ENCODE measurements at regions not wholly inside any gene's neighbourhood (a gene's known extent, or its start where the extent isn't known, plus 50 kb on each side); places are given as distances from the start of the nearest gene placed in this dataset.

DNA sequence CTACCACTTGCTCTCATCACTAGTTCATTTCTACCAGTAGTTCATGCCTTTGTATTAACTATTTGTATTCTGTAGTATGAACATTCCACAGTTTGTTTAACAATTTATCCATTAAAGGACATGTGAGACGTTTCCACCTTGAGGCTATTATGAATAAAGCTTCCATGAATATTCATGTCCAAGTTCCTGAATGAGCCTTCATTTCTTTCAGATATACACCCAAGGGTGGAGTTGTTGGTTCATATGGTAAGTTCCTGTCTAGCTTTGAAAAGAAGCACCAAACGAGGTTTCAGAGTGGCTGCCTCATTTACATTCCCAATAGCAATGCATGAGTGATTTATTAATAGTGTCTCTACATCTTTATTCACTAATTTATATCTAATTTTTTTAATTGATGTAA, 407.8 kb upstream of the C16orf82 start:
- DNase-seq (ENCODE audit: low spot score) = no peak

- no peak for DNase-seq (ENCODE audit: low spot score)
These were observed 402.6 kb upstream of the C16orf82 start for GRCh38 chr16:26664086-26664485.

- no peak for DNase-seq (ENCODE audit: low spot score)
These were observed 401.4 kb upstream of the C16orf82 start for GRCh38 chr16:26665166-26665939.

- no peak for DNase-seq (ENCODE audit: low spot score)
These were observed 400.2 kb upstream of the C16orf82 start for GRCh38 chr16:26666486-26666885.

DNA sequence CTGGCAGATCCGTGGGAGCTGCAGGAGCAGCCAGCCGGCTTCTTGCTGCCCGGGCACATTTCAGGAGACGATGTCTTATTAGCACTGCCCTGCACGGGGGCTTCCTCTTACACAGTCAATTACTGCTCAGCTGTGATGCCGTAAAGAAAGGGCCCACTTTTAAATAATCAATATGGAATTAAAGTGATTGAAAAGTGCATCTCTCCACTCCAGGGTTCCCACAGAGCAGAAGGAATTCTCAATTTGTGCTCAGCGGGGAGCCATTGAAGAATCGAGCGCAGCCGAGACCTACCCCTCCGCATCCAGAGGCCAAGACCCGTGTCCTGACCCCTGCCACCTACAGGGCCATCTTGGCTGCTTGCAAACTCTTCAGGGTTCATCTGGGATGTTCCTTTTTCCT, 399.4 kb upstream of the C16orf82 start:
- DNase-seq (ENCODE audit: low spot score) = no peak

GRCh38 chr16:26668026-26668425, 398.7 kb upstream of the C16orf82 start:
- DNase-seq (ENCODE audit: low spot score) = no peak

GRCh38 chr16:26672206-26672605, 394.5 kb upstream of the C16orf82 start:
- DNase-seq (ENCODE audit: low spot score) = no peak

- DNase-seq (ENCODE audit: low spot score) = no peak
These were observed 393.7 kb upstream of the C16orf82 start for GRCh38 chr16:26673011-26673410.

- no peak for DNase-seq (ENCODE audit: low spot score)
These were observed 386.1 kb upstream of the C16orf82 start for GRCh38 chr16:26680671-26681070.

DNA sequence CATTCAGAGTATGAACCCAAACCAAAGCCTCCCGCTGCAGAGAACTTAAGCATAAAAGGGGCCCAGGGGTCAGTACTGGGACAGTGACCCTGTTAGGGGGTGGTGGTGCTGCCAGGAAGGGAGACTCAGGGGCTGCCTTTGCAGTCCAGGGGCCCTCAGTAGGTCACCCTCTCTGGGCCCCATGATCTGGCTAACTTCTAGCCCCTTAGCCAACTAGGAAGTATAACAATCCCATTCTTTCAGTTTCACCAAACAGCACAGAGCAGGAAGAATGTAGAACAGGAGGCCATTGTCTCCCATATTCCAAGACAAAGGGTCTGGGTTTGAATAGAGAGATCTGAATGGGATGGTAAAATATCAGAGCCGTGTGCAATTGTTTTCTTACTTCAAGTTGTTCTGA, 378.6 kb upstream of the C16orf82 start:
- DNase-seq (ENCODE audit: low spot score) = no peak

GRCh38 chr16:26688699-26689098, 378.0 kb upstream of the C16orf82 start:
- DNase-seq (ENCODE audit: low spot score) = no peak

DNA sequence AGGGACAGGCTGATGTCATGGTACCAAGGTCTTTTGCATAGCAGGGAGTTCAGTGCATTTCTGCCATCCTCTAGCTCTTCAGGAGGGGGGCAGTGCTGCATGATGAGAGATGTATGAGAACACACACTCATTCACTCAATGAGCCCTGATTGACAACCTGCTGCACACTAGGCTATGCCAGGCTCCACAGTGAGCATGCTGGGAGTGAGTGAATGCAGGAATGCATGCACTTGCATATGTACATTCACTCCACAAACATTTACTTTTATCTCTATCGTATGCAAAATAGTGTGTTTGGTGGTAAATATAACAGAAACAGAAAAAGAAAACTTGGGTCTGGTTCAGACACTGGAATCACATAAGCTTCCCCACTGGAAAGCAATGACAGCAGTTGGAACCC, 374.1 kb upstream of the C16orf82 start:
- DNase-seq (ENCODE audit: low spot score) = no peak

- DNase-seq (ENCODE audit: low spot score) = no peak
These were observed 368.9 kb upstream of the C16orf82 start for GRCh38 chr16:26697807-26698206.

DNA sequence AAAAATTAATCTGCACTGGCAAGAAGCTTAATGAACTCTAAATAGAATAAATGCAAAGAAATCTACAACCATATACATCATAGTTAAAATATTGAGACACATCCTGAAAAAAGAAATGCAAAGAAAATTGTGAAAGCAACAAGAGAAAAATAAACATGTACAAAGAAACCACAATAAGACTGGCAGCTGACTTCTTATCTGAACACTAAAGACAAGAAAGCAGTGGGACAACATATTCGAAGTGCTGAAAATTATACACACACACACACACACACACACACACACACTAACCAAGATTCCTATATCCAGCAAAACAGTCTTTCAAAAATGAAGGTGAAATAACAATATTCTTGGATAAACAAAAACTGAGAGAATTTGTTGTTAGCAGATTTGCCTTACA, 366.5 kb upstream of the C16orf82 start:
- no peak for DNase-seq (ENCODE audit: low spot score)

GRCh38 chr16:26701243-26701886, 365.4 kb upstream of the C16orf82 start:
- DNase-seq (ENCODE audit: low spot score) = no peak

DNA sequence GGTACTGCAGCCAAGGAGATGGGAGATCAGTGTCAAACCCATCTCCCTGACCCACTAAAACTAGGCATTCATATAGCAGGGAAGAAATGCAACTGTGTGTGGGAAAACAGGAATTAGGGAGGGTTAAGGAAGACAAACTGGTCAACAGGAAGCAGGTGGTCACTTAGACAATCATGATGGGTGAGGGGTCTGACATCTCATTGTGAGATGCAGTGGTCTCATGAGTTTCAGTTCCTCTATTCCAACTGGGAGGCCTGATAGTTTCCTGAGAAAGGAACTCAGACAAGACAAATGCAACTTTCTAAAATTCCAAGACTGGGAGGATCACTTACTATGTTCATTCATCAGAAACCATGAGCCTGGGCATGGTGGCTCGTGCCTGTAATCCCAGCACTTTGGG, 361.4 kb upstream of the C16orf82 start:
- DNase-seq (ENCODE audit: low spot score) = no peak

GRCh38 chr16:26708428-26708827, 358.3 kb upstream of the C16orf82 start:
- no peak for DNase-seq (ENCODE audit: low spot score)

DNA sequence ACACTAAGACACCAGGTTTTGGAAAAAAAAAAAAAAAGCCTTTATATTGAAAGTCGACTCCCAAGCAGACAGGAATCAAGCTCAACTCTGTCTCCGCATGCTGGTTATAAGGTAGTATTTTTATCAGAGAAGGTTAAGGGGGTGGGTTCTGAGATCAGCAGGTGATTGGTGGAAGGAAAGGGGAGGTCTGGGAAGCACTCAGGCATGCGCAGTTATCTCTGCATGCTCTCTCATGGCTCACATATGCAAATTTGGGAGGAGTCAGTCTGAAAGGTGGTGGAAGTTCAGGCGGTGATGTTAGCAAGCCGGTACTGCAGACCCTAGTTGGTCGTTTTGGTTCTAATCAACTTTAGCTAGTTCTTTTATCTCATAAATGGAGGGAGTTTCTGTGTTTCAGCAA, 357.6 kb upstream of the C16orf82 start:
- no peak for DNase-seq (ENCODE audit: low spot score)

DNA sequence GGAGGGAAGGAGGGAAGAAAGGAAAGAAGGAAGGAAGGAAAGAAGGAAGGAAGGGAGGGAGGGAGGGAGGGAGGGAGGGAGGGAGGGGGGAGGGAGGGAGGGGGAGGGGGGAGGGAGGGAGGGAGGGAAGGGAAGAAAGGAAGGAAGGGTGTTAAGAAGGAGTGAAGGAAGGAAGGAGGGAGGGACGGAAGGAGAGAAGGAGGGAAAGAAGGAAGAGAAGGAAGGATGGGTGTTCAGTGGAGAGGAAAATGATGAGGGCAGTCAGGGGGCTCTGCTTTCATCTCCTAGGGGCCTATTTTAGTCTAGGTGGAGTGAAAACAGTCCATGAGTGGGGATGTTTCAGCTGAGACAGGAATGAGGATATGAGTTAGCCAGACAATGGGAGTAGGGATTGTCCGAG, 357.0 kb upstream of the C16orf82 start:
- DNase-seq (ENCODE audit: low spot score) = no peak

DNA sequence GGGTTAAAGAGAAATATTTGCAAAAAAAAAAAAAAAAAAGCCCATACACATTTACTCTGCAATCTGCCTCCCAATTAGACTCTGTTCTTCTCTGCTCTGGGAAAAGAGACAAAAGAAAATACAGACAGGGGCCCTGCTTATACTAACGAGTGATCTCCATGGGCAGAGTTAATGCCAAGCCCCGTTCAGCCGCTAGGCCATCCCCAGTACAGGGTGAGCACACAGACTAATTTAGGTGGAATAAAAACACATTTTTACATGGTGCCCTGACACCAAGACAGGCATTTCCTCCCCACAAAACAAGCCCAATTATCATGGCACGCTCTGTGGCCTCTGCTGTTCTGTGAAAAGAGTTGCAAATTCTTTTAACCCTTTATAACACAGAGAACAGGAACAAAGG, 356.3 kb upstream of the C16orf82 start:
- no peak for DNase-seq (ENCODE audit: low spot score)

- no peak for DNase-seq (ENCODE audit: low spot score)
These were observed 353.9 kb upstream of the C16orf82 start for GRCh38 chr16:26712876-26713275.

- DNase-seq (ENCODE audit: low spot score) = no peak
These were observed 350.8 kb upstream of the C16orf82 start for GRCh38 chr16:26715969-26716368.

DNA sequence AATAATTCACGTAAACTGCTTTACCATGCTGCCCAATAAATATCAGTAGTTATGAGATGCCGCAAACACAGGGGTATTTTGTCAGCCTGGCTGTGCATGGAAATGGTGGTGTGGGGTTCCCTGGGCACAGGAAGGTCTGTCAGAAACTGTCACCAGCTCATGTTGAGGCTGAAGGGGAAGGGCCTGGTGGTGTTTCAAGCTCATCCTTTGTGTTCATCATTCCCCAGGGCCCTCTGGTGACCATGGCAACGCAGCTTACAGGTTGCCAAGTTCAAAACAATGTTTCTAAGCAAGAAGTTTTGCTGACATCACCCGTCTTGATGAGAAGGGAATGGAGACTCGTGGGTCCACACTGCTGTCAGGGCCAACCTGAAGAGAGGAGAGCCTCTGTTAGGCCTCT, 348.9 kb upstream of the C16orf82 start:
- no peak for DNase-seq (ENCODE audit: low spot score)

- no peak for DNase-seq (ENCODE audit: low spot score)
These were observed 345.4 kb upstream of the C16orf82 start for GRCh38 chr16:26721290-26721689.

Measured in AG20443 (cell line).